Nephron (organoid): ENCODE measurements at regions not wholly inside any gene's neighbourhood (a gene's known extent, or its start where the extent isn't known, plus 50 kb on each side); places are given as distances from the start of the nearest gene placed in this dataset.
A peak's percentile ranks its signal among the peaks of the same experiment; 100 is the strongest.

Experiments
- H3K27ac Mint-ChIP-seq, 3 experiments: 2 replicates each; pipeline ENCODE4 v1.8.0; 2020; ENCODE audit warnings: mixed read lengths in 3 of 3, mild to moderate bottlenecking in 2 of 3, moderate library complexity in 1 of 3
- H3K27me3 Mint-ChIP-seq: 2 replicates; pipeline ENCODE4 v1.8.0; 2021; ENCODE audit warnings: low read depth, mild to moderate bottlenecking, moderate library complexity, mixed read lengths
- H3K36me3 Mint-ChIP-seq: 2 replicates; pipeline ENCODE4 v1.8.0; 2020; ENCODE audit warnings: low read depth, mixed read lengths
- H3K4me1 Mint-ChIP-seq: 2 replicates; pipeline ENCODE4 v1.8.0; 2020; ENCODE audit warnings: mixed read lengths
- H3K4me3 Mint-ChIP-seq, 3 experiments: 2 replicates each; pipeline ENCODE4 v1.8.0; 2020; ENCODE audit warnings: mild to moderate bottlenecking in 3 of 3, mixed read lengths in 3 of 3, moderate library complexity in 2 of 3
- H3K9me3 Mint-ChIP-seq: 2 replicates; pipeline ENCODE4 v1.8.0; 2020; ENCODE audit warnings: mixed read lengths
- TF ChIP-seq, protein P1 (sequence below), 3 experiments: fragments of 200-600 bp; sonication (generic); IDR thresholded peaks; one replicate each; pipeline ENCODE4 v1.5.0; 2021; ENCODE audit warnings: antibody characterized with exemption in 3 of 3; ENCODE audit not compliant: unreplicated experiment in 3 of 3

DNA sequence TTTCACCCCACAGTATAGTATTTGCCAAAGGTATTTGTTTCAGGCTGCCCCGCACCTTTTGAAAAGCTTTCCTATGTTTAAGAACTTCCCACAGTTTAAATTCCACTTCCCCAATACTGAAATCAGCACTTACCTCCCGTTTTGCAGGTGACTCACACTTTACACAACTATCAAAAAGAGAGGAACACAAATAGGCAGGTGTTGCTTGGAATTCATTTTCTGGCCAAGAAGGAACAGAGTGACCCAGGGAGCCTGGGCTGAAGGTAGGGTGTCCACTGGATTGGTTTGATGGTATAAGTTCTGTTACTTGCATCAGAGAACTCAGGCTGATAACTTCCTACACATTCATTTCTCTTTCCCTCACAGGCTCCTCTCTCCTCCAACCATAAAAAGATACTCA is 60.1 kb upstream of the SLC30A5 start:
- Mint-ChIP-seq H3K36me3 (no peaks in the 10 kb centered on the region), H3K4me3 (no peak overlapping the region), H3K9me3 (no peaks in the 10 kb centered on the region), H3K4me1 (peaks cover 5% of the 10 kb centered on the region), H3K27me3 (peaks cover 3% of the 10 kb centered on the region), H3K27ac (no peak overlapping the region)
- TF ChIP-seq, protein P1, sequence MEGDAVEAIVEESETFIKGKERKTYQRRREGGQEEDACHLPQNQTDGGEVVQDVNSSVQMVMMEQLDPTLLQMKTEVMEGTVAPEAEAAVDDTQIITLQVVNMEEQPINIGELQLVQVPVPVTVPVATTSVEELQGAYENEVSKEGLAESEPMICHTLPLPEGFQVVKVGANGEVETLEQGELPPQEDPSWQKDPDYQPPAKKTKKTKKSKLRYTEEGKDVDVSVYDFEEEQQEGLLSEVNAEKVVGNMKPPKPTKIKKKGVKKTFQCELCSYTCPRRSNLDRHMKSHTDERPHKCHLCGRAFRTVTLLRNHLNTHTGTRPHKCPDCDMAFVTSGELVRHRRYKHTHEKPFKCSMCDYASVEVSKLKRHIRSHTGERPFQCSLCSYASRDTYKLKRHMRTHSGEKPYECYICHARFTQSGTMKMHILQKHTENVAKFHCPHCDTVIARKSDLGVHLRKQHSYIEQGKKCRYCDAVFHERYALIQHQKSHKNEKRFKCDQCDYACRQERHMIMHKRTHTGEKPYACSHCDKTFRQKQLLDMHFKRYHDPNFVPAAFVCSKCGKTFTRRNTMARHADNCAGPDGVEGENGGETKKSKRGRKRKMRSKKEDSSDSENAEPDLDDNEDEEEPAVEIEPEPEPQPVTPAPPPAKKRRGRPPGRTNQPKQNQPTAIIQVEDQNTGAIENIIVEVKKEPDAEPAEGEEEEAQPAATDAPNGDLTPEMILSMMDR (IDR thresholded peaks at IDR 0.05; ENCODE audit: unreplicated experiment in 3 of 3): no peak

DNA sequence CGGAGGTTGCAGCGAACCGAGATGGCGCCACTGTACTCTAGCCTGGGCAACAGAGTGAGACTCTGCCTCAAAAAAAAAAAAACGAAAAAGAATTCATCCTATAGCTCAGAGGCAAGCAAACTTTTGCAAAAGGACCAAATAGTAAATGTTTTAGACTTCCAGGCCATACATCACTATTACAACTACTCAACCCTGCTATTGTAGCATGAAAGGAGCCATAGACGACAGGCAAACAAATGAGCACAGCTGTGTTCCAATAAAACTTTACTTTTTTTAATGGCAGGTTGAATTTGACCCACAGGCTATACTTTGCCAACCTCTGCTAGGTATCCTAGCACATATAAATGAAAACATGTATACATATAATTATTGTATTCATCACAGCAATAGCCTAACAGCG is 58.9 kb upstream of the SLC30A5 start:
- TF ChIP-seq, protein P1 (IDR thresholded peaks at IDR 0.05; ENCODE audit: unreplicated experiment in 3 of 3): no peak
- Mint-ChIP-seq H3K27me3 (no peaks in the 10 kb centered on the region), H3K4me1 (peaks cover 3% of the 10 kb centered on the region), H3K27ac (no peak overlapping the region), H3K4me3 (no peak overlapping the region), H3K9me3 (no peaks in the 10 kb centered on the region), H3K36me3 (no peaks in the 10 kb centered on the region)

DNA sequence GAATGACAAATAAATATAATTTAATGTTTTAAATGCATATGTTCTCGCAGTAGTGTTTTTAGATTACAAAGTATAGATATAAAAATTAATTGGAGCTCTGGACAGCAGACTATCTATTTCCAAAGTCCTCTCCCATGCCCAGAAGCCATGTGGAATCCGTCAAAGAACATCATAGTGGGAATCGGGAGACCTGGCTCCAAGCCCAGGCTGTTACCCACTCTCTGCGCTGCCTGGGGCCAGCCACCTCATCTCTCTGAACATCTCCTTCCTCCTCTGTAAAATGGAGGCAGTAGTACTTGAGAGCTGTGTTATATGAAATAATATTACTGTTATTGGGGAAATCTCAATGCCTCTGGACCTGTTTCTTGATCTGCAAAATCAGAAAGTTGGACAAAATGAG is 58.1 kb upstream of the SLC30A5 start:
- H3K27ac Mint-ChIP-seq: no peak overlapping the region

DNA sequence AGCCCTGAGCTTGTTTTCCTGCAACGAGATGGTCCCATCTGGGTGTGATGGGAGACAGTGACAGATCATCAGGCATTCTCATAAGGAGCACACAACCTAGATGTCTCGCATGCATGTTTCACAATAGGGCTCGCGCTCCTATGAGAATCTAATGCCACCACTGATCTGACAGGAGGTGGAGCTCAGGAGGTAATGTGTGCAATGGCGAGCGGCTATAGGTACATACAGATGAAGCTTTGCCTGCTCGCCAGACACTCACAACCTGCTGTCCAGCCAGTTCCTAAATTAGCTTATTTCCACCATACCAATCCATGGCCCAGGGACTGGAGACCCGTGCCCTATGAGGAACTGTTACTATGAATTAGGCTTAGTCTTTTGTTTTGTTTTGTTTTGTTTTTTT is 55.3 kb upstream of the SLC30A5 start:
- Mint-ChIP-seq H3K27ac (no peak overlapping the region), H3K4me1 (no peaks in the 10 kb centered on the region), H3K27me3 (no peaks in the 10 kb centered on the region), H3K4me3 (no peak overlapping the region), H3K9me3 (no peaks in the 10 kb centered on the region), H3K36me3 (no peaks in the 10 kb centered on the region)
- TF ChIP-seq, protein P1 (IDR thresholded peaks at IDR 0.05; ENCODE audit: unreplicated experiment in 3 of 3): no peak

More for the DNA sequence above, 58.1 kb upstream of the SLC30A5 start:
- Mint-ChIP-seq H3K4me1 (no peaks in the 10 kb centered on the region), H3K27me3 (no peaks in the 10 kb centered on the region), H3K4me3 (no peak overlapping the region), H3K36me3 (no peaks in the 10 kb centered on the region), H3K9me3 (no peaks in the 10 kb centered on the region)
- TF ChIP-seq, protein P1 (IDR thresholded peaks at IDR 0.05; ENCODE audit: unreplicated experiment in 3 of 3): no peak

DNA sequence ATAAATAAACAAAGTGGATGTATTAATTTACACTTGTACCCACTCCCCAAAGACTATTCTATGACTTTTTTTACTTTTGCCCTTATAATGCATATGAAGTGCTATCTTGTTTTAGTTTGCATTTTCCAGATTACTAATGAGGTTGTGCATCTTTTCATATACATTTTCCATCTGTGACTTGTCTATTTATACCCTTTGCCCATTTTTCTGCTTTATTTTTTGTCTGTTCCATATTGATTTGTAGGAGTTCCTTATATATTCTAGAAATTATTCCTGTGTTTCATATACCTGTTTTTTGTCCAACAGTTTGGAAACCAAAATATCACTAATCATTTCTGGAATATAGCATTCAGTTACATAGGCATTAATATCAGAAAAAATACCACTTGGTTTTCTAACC is 54.0 kb upstream of the SLC30A5 start:
- H3K9me3 Mint-ChIP-seq: no peaks in the 10 kb centered on the region
- no peaks in the 10 kb centered on the region for H3K4me1 Mint-ChIP-seq
- H3K27me3 Mint-ChIP-seq: no peaks in the 10 kb centered on the region
- no peak overlapping the region for H3K4me3 Mint-ChIP-seq
- no peaks in the 10 kb centered on the region for H3K36me3 Mint-ChIP-seq
- no peak overlapping the region for H3K27ac Mint-ChIP-seq
- TF ChIP-seq, protein P1 (IDR thresholded peaks at IDR 0.05; ENCODE audit: unreplicated experiment in 3 of 3): no peak

DNA sequence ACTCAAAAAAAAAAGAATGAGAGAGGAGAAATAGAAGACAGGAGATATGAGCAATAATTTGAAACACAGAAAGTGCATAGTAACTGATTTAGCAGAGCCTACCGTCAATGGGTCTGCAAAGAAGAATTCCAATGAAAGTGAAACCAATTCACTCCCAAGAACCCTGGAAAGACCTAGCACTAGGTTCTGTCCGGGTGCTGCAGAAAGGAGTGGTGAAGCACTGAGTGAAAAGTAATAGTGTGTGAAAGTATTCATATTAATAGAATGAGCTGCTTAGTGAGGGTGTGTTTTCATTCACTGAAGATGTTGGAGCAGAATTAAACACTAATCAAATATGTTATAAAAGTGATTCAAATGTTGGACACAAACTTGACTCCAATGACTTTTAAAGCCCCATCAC is 51.3 kb upstream of the SLC30A5 start:
- TF ChIP-seq, protein P1 (IDR thresholded peaks at IDR 0.05; ENCODE audit: unreplicated experiment in 3 of 3): no peak
- Mint-ChIP-seq H3K27ac (peak overlapping the region; percentile 76 to 98 (median 83)), H3K9me3 (no peaks in the 10 kb centered on the region), H3K4me1 (peaks cover 5% of the 10 kb centered on the region), H3K27me3 (no peaks in the 10 kb centered on the region), H3K4me3 (peak overlapping the region in 1 of 3 experiments; percentile 36), H3K36me3 (no peaks in the 10 kb centered on the region)
